ENCODE measurements at regions not wholly inside any gene's neighbourhood (a gene's known extent, or its start where the extent isn't known, plus 50 kb on each side); places are given as distances from the start of the nearest gene placed in this dataset.

DNA sequence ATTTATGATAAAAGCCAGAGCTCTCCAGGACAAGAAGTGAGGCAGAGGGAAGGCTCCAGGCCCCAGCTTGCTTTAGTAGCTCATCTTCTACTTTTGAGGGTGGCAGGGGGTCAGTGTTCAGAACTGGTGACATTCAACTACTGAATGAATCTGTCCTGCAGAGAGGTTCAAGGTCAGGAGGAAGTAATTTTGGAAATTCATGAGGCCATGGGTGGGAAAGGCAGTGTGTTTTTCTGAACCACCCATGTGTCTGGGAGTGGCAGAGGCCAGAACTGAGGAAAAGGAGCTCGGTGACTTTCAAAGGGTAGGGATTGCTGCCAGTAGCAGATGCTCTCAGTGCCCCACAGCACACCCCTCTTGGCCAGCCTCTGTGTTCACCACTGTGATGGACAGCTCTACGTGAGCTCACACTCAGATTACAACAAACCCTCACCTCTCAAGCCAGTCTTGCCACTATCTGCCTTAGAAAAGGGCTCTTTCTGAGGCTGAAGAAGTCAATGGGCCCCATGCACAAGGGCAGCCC is 571.2 kb downstream of the RAB28 start:
- TF ChIP-seq, protein P1, sequence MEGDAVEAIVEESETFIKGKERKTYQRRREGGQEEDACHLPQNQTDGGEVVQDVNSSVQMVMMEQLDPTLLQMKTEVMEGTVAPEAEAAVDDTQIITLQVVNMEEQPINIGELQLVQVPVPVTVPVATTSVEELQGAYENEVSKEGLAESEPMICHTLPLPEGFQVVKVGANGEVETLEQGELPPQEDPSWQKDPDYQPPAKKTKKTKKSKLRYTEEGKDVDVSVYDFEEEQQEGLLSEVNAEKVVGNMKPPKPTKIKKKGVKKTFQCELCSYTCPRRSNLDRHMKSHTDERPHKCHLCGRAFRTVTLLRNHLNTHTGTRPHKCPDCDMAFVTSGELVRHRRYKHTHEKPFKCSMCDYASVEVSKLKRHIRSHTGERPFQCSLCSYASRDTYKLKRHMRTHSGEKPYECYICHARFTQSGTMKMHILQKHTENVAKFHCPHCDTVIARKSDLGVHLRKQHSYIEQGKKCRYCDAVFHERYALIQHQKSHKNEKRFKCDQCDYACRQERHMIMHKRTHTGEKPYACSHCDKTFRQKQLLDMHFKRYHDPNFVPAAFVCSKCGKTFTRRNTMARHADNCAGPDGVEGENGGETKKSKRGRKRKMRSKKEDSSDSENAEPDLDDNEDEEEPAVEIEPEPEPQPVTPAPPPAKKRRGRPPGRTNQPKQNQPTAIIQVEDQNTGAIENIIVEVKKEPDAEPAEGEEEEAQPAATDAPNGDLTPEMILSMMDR (IDR thresholded peaks at IDR 0.05; ENCODE audit: poor library complexity, severe bottlenecking): no peak
- TF ChIP-seq EZH2 (IDR thresholded peaks at IDR 0.05; ENCODE audit: borderline replicate concordance, insufficient read depth, low read length, poor library complexity, severe bottlenecking): no peak
- no peak for TF ChIP-seq EP300 (conservative IDR thresholded peaks at IDR 0.05; ENCODE audit: poor library complexity, severe bottlenecking)
- TF ChIP-seq RAD21 (conservative IDR thresholded peaks at IDR 0.05): no peak
- TF ChIP-seq, protein P2, sequence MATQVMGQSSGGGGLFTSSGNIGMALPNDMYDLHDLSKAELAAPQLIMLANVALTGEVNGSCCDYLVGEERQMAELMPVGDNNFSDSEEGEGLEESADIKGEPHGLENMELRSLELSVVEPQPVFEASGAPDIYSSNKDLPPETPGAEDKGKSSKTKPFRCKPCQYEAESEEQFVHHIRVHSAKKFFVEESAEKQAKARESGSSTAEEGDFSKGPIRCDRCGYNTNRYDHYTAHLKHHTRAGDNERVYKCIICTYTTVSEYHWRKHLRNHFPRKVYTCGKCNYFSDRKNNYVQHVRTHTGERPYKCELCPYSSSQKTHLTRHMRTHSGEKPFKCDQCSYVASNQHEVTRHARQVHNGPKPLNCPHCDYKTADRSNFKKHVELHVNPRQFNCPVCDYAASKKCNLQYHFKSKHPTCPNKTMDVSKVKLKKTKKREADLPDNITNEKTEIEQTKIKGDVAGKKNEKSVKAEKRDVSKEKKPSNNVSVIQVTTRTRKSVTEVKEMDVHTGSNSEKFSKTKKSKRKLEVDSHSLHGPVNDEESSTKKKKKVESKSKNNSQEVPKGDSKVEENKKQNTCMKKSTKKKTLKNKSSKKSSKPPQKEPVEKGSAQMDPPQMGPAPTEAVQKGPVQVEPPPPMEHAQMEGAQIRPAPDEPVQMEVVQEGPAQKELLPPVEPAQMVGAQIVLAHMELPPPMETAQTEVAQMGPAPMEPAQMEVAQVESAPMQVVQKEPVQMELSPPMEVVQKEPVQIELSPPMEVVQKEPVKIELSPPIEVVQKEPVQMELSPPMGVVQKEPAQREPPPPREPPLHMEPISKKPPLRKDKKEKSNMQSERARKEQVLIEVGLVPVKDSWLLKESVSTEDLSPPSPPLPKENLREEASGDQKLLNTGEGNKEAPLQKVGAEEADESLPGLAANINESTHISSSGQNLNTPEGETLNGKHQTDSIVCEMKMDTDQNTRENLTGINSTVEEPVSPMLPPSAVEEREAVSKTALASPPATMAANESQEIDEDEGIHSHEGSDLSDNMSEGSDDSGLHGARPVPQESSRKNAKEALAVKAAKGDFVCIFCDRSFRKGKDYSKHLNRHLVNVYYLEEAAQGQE (IDR thresholded peaks at IDR 0.05; ENCODE audit: borderline replicate concordance): no peak
- TF ChIP-seq MXI1 (conservative IDR thresholded peaks at IDR 0.05; ENCODE audit: poor library complexity, severe bottlenecking): no peak
- no peak for TF ChIP-seq POLR2AphosphoS5 (IDR thresholded peaks at IDR 0.05)
